Upper lobe of left lung (tissue), 6 donors: ENCODE measurements at regions not wholly inside any gene's neighbourhood (a gene's known extent, or its start where the extent isn't known, plus 50 kb on each side); places are given as distances from the start of the nearest gene placed in this dataset.

Source experiments
- ATAC-seq, 2 donors: fragments of 200-7000 bp; cut with Tn5 transposase; one replicate each; pipeline ENCODE4 v1.9.1; 2022; ENCODE audit warnings: mild to moderate bottlenecking in 2 of 2, moderate library complexity in 2 of 2; ENCODE audit not compliant: low FRiP score in 2 of 2
- DNase-seq, 2 donors: peaks; one replicate each; pipeline ENCODE4 v3.0.0-alpha.2; 2019 to 2020
- H3K27ac ChIP-seq, 4 donors: fragments of 200-600 bp; sonication (generic); one replicate each; pipeline ENCODE4 v1.5.1; 2016 to 2019
- H3K27me3 ChIP-seq, 4 donors: fragments of 200-600 bp; sonication (generic); one replicate each; pipeline ENCODE4 v1.5.1; 2017 to 2019
- H3K36me3 ChIP-seq, 4 donors: fragments of 200-600 bp; sonication (generic); one replicate each; pipeline ENCODE4 v1.5.1; 2016 to 2019
- H3K4me1 ChIP-seq, 4 donors: fragments of 200-600 bp; sonication (generic); one replicate each; pipeline ENCODE4 v1.5.1; 2018 to 2019
- H3K4me3 ChIP-seq, 4 donors: fragments of 200-600 bp; sonication (generic); one replicate each; pipeline ENCODE4 v1.5.1; 2017 to 2019; ENCODE audit warnings: mild to moderate bottlenecking in 2 of 4, moderate library complexity in 1 of 4
- H3K9me3 ChIP-seq, 4 donors: fragments of 200-600 bp; sonication (generic); one replicate each; pipeline ENCODE4 v1.5.1; 2018 to 2019
- CTCF ChIP-seq, 6 experiments: fragments of 450-650 bp in 4 of 6; fragments of 200-600 bp in 2 of 6; sonication (generic) in 2 of 6; IDR thresholded peaks; one replicate each; pipeline ENCODE4 v1.5.1; 2016 to 2019; ENCODE audit warnings: antibody characterized with exemption in 6 of 6
- EP300 ChIP-seq, 4 donors: sonication (generic); formaldehyde crosslinking; IDR thresholded peaks; one replicate each; pipeline ENCODE4 v1.5.1; 2017; ENCODE audit warnings: antibody characterized with exemption in 4 of 4, control low read depth in 2 of 4
- POLR2A ChIP-seq, 4 donors: fragments of 450-650 bp; IDR thresholded peaks; one replicate each; pipeline ENCODE4 v1.5.1; 2016 to 2017; ENCODE audit warnings: antibody characterized with exemption in 4 of 4, mild to moderate bottlenecking in 2 of 4
- POLR2AphosphoS5 ChIP-seq, 2 donors: sonication (generic); formaldehyde crosslinking; IDR thresholded peaks; one replicate each; pipeline ENCODE4 v1.5.1; 2017; ENCODE audit warnings: antibody characterized with exemption in 2 of 2
- WGBS, 2 donors: methylation state at CpG; one replicate each; pipeline ENCODE4 v1.1.5; 2017 to 2018; 5-methylcytosine and 5-hydroxymethylcytosine counted together
- donor health status: DM: no; HTN: no; CAD: no; lungs with moderate emphysema.
- donor health status: DM: no; HTN: yes; CAD: no; lungs with severe emphysema.

GRCh38 chr11:127818625-127819024 is 768.7 kb downstream of the ETS1 start:
- Histone ChIP-seq H3K4me3 (no peak overlapping the region), H3K36me3 (no peaks in the 10 kb centered on the region), H3K4me1 (no peaks in the 10 kb centered on the region), H3K9me3 (no peaks in the 10 kb centered on the region), H3K27me3 (no peaks in the 10 kb centered on the region), H3K27ac (no peak overlapping the region)
- WGBS, 2 donors, result 83 to 89% methylated on average over 3 of the region's 3 CpGs
- DNase-seq (no peak), ATAC-seq (no peak)
- TF ChIP-seq EP300 (IDR thresholded peaks at IDR 0.05), result no peak
- TF ChIP-seq CTCF (IDR thresholded peaks at IDR 0.05), result no peak
- no peak for TF ChIP-seq POLR2A (IDR thresholded peaks at IDR 0.05)
- TF ChIP-seq POLR2AphosphoS5 (IDR thresholded peaks at IDR 0.05), result no peak

DNA sequence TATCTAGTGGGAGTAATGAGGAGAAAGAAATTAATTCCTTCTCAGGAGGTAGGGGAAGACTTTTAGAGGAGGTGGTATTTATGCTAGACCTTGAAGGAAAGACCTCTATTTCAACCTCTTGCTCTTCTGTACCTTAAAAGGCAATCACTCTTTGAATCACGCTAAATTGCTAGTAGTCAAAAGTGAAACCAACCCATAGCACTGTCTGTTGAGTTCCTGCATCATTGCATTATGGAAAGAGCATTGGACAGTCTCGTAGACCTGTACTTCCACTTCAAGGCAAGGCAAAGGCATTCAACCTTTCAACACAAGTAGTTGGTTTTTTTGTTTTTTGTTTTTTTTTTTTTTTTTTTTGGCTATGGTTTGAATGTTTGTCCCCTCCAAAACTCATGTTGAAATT is 770.4 kb downstream of the ETS1 start:
- Histone ChIP-seq H3K27me3 (no peaks in the 10 kb centered on the region), H3K27ac (no peak overlapping the region), H3K36me3 (no peaks in the 10 kb centered on the region), H3K9me3 (no peaks in the 10 kb centered on the region), H3K4me3 (no peak overlapping the region), H3K4me1 (no peaks in the 10 kb centered on the region)
- ATAC-seq, result no peak
- DNase-seq, result no peak
- no peak for TF ChIP-seq POLR2A (IDR thresholded peaks at IDR 0.05)
- TF ChIP-seq CTCF (IDR thresholded peaks at IDR 0.05), result no peak
- no peak for TF ChIP-seq EP300 (IDR thresholded peaks at IDR 0.05)
- no peak for TF ChIP-seq POLR2AphosphoS5 (IDR thresholded peaks at IDR 0.05)
- whole genome bisulfite sequencing, 2 donors, result 66 to 81% methylated on average over 2 of the region's 2 CpGs

DNA sequence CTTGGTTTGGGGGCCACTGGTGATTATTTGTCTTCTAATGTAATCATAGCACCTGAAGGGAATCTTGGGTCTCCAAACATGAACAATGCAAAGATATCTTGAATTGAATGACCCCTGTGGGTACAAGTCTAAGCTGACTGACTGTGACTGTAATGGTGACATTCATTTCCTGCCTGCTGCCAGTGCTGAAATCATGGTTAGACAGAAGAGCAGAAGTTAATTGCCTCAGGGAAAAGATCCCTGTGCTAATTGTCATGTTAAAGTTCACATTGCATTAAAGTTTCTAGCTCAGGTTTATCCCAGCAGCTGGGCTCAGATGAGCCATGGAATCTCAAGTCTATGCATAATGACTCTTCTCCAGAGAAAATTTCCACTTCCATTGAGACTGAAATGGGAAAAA is 772.0 kb downstream of the ETS1 start:
- Histone ChIP-seq H3K9me3 (no peaks in the 10 kb centered on the region), H3K27me3 (no peaks in the 10 kb centered on the region), H3K27ac (no peak overlapping the region), H3K36me3 (no peaks in the 10 kb centered on the region), H3K4me3 (no peak overlapping the region), H3K4me1 (no peaks in the 10 kb centered on the region)
- ATAC-seq (no peak), DNase-seq (no peak)
- no peak for TF ChIP-seq EP300 (IDR thresholded peaks at IDR 0.05)
- TF ChIP-seq CTCF (IDR thresholded peaks at IDR 0.05), result no peak
- TF ChIP-seq POLR2AphosphoS5 (IDR thresholded peaks at IDR 0.05), result no peak
- TF ChIP-seq POLR2A (IDR thresholded peaks at IDR 0.05), result no peak

- Histone ChIP-seq H3K4me1 (no peaks in the 10 kb centered on the region), H3K4me3 (no peak overlapping the region), H3K9me3 (no peaks in the 10 kb centered on the region), H3K27ac (no peak overlapping the region), H3K27me3 (no peaks in the 10 kb centered on the region), H3K36me3 (no peaks in the 10 kb centered on the region)
- TF ChIP-seq CTCF (IDR thresholded peaks at IDR 0.05) (no peak), EP300 (IDR thresholded peaks at IDR 0.05) (no peak), POLR2AphosphoS5 (IDR thresholded peaks at IDR 0.05) (no peak), POLR2A (IDR thresholded peaks at IDR 0.05) (no peak)
- ATAC-seq (no peak), DNase-seq (no peak)
- WGBS, 2 donors, result 65 to 67% methylated on average over 1 of the region's 1 CpG
Observed at GRCh38 chr11:127806501-127806900, 780.9 kb downstream of the ETS1 start.

- H3K9me3 ChIP-seq, result no peaks in the 10 kb centered on the region
- H3K36me3 ChIP-seq, result no peaks in the 10 kb centered on the region
- no peak for ATAC-seq
- WGBS, 2 donors, result 74 to 75% methylated on average over 1 of the region's 1 CpG
- no peak for DNase-seq
- H3K27ac ChIP-seq, result no peak overlapping the region
- TF ChIP-seq POLR2A (IDR thresholded peaks at IDR 0.05) (no peak), EP300 (IDR thresholded peaks at IDR 0.05) (no peak), CTCF (IDR thresholded peaks at IDR 0.05) (no peak), POLR2AphosphoS5 (IDR thresholded peaks at IDR 0.05) (no peak)
- no peak overlapping the region for H3K4me3 ChIP-seq
- H3K27me3 ChIP-seq, result no peaks in the 10 kb centered on the region
- H3K4me1 ChIP-seq, result no peaks in the 10 kb centered on the region
Observed at GRCh38 chr11:127805771-127806170, 781.6 kb downstream of the ETS1 start.
